ENCODE measurements at regions not wholly inside any gene's neighbourhood (a gene's known extent, or its start where the extent isn't known, plus 50 kb on each side); places are given as distances from the start of the nearest gene placed in this dataset.

- TF ChIP-seq, protein P1, sequence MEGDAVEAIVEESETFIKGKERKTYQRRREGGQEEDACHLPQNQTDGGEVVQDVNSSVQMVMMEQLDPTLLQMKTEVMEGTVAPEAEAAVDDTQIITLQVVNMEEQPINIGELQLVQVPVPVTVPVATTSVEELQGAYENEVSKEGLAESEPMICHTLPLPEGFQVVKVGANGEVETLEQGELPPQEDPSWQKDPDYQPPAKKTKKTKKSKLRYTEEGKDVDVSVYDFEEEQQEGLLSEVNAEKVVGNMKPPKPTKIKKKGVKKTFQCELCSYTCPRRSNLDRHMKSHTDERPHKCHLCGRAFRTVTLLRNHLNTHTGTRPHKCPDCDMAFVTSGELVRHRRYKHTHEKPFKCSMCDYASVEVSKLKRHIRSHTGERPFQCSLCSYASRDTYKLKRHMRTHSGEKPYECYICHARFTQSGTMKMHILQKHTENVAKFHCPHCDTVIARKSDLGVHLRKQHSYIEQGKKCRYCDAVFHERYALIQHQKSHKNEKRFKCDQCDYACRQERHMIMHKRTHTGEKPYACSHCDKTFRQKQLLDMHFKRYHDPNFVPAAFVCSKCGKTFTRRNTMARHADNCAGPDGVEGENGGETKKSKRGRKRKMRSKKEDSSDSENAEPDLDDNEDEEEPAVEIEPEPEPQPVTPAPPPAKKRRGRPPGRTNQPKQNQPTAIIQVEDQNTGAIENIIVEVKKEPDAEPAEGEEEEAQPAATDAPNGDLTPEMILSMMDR (IDR thresholded peaks at IDR 0.05), result peak; percentile 47
- TF ChIP-seq ZFX (IDR thresholded peaks at IDR 0.05; ENCODE audit: borderline replicate concordance), result no peak
These were observed 614.6 kb upstream of the SOX11 start for GRCh38 chr2:5077479-5078089.
